ENCODE measurements at regions not wholly inside any gene's neighbourhood (a gene's known extent, or its start where the extent isn't known, plus 50 kb on each side); places are given as distances from the start of the nearest gene placed in this dataset.

- TF ChIP-seq POLR2A (IDR thresholded peaks at IDR 0.05), result no peak
- TF ChIP-seq CTCF (IDR thresholded peaks at IDR 0.05), result no peak
These were observed 496.0 kb upstream of the POM121L12 start for GRCh38 chr7:52539414-52539813.

All from body of pancreas (tissue), 4 donors.